ENCODE measurements at regions not wholly inside any gene's neighbourhood (a gene's known extent, or its start where the extent isn't known, plus 50 kb on each side); places are given as distances from the start of the nearest gene placed in this dataset.

GRCh38 chr5:98602534-98603112, 170.8 kb upstream of the RGMB start:
- Histone ChIP-seq H3K4me1 (ENCODE audit: control insufficient read depth, insufficient read depth, low read length) (no peaks in the 10 kb centered on the region), H3K9me3 (ENCODE audit: control insufficient read depth, insufficient read depth, low read depth, low read length) (no peaks in the 10 kb centered on the region), H3K4me3 (ENCODE audit: low read depth in 2 of 2, low read length in 2 of 2) (no peak overlapping the region), H3K36me3 (ENCODE audit: control insufficient read depth, insufficient read depth, low read length) (no peaks in the 10 kb centered on the region), H3K27me3 (ENCODE audit: control insufficient read depth, insufficient read depth, low read length) (no peaks in the 10 kb centered on the region), H3K27ac (ENCODE audit: low read length) (no peak overlapping the region)
- intact Hi-C loops (cut with micrococcal nuclease; ENCODE audit: unreplicated experiment): no loop called here
- in situ Hi-C loops (cut with HindIII; ENCODE audit: low pct_unique_long_range_greater_than_20kb, low sequenced_read_pairs): no loop called here
- TF ChIP-seq REST (IDR thresholded peaks at IDR 0.05; ENCODE audit: insufficient read depth in 1 of 2, low read depth in 2 of 2, low read length in 1 of 2): no peak
- TF ChIP-seq POLR2AphosphoS5 (IDR thresholded peaks at IDR 0.05; ENCODE audit: low read depth, low read length): no peak
- ATAC-seq (no peak), DNase-seq (ENCODE audit: low read depth, low spot score) (no peak)
- POLR2A ChIA-PET: no interaction called here
- CTCF ChIA-PET: no interaction called here
- no TSS peak for BruUV-seq (replicated peaks)

DNA sequence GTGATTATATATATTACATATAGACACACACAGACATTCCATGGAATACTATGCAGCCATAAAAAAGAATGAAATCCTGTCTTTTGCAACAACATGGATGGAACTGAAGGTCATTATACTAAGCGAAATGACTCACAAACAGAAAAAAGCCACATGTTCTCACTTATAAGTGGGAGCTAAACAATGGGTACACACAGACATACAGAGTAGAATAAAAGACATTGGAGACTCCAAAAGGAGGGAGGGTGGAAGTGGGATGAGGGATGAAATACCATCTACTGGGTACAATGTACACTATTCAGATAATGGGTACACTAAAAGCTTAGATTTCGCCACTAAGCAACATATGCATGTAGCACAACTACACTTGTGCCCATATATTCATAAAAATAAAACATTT, 170.0 kb upstream of the RGMB start:
- no peak overlapping the region for H3K27ac ChIP-seq (ENCODE audit: low read length)
- DNase-seq (ENCODE audit: low read depth, low spot score) (no peak), ATAC-seq (no peak)
- H3K27me3 ChIP-seq (ENCODE audit: control insufficient read depth, insufficient read depth, low read length): no peaks in the 10 kb centered on the region
- BruUV-seq (replicated peaks): no TSS peak
- H3K9me3 ChIP-seq (ENCODE audit: control insufficient read depth, insufficient read depth, low read depth, low read length): no peaks in the 10 kb centered on the region
- H3K4me3 ChIP-seq (ENCODE audit: low read depth in 2 of 2, low read length in 2 of 2): no peak overlapping the region
- TF ChIP-seq, protein P1, sequence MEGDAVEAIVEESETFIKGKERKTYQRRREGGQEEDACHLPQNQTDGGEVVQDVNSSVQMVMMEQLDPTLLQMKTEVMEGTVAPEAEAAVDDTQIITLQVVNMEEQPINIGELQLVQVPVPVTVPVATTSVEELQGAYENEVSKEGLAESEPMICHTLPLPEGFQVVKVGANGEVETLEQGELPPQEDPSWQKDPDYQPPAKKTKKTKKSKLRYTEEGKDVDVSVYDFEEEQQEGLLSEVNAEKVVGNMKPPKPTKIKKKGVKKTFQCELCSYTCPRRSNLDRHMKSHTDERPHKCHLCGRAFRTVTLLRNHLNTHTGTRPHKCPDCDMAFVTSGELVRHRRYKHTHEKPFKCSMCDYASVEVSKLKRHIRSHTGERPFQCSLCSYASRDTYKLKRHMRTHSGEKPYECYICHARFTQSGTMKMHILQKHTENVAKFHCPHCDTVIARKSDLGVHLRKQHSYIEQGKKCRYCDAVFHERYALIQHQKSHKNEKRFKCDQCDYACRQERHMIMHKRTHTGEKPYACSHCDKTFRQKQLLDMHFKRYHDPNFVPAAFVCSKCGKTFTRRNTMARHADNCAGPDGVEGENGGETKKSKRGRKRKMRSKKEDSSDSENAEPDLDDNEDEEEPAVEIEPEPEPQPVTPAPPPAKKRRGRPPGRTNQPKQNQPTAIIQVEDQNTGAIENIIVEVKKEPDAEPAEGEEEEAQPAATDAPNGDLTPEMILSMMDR (IDR thresholded peaks at IDR 0.05): no peak
- TF ChIP-seq SIN3A (IDR thresholded peaks at IDR 0.05; ENCODE audit: borderline replicate concordance, insufficient read depth, low read depth, low read length): no peak
- no peak for TF ChIP-seq TCF7L2 (IDR thresholded peaks at IDR 0.05; ENCODE audit: low read depth, low read length)
- TF ChIP-seq REST (IDR thresholded peaks at IDR 0.05; ENCODE audit: insufficient read depth in 1 of 2, low read depth in 2 of 2, low read length in 1 of 2): no peak
- TF ChIP-seq POLR2AphosphoS5 (IDR thresholded peaks at IDR 0.05; ENCODE audit: low read depth, low read length): no peak
- H3K36me3 ChIP-seq (ENCODE audit: control insufficient read depth, insufficient read depth, low read length): no peaks in the 10 kb centered on the region
- H3K4me1 ChIP-seq (ENCODE audit: control insufficient read depth, insufficient read depth, low read length): no peaks in the 10 kb centered on the region
- in situ Hi-C loops (cut with HindIII; ENCODE audit: low pct_unique_long_range_greater_than_20kb, low sequenced_read_pairs) (no loop called here), intact Hi-C loops (cut with micrococcal nuclease; ENCODE audit: unreplicated experiment) (no loop called here)
- CTCF ChIA-PET: no interaction called here
- POLR2A ChIA-PET: no interaction called here
